ENCODE measurements at regions not wholly inside any gene's neighbourhood (a gene's known extent, or its start where the extent isn't known, plus 50 kb on each side); places are given as distances from the start of the nearest gene placed in this dataset.

DNA sequence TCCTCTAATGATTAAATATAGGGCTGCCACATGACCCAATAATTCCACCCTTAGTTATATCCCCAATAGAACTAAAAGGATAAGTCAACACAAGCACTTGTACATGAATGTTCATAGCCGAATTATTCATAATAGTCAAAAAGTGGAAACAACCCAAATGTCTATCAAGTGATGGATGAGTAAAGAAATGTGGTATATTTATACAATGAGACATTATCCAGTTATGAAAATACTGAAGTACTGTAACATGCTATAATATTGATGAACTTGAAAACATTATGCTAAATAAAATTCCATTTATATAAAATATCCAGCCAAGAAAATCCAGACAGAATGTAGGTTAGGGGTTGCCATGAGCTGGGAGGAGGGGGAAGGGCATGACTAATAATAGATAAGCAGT lies 436.7 kb upstream of the AADAT start:
- ChIA-PET POLR2A (no interaction called here), CTCF (no interaction called here)

DNA sequence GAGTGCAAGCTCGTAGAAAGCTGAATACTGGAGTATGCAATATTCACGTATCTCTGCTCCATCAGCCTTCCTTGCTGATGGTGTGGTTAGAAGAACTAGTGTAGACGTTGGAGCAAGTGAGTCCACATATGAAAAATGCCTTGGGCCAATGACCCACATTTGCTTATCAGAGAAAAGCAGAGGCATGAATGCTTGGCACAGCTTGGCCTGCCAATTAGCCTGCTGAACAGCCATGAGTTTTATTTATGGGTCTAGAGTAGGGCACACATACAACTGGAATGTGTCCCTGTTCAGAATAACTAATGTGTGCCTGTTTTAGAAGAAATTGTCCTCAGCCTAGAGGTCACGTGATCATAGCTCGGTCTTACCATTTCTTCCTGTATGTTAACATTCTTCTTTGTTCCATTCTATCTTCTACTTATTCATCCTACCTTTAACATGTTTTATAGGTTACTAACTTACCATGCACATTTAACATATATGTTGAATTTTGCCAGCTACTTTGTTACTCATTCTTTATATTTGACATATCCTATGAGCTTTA lies 432.7 kb upstream of the AADAT start:
- H3K27ac Mint-ChIP-seq (ENCODE audit: unreplicated experiment): no peak overlapping the region
- Histone ChIP-seq H3K36me3 (ENCODE audit: control insufficient read depth, insufficient read depth, low read length) (no peaks in the 10 kb centered on the region), H3K9me3 (no peaks in the 10 kb centered on the region), H3K4me3 (ENCODE audit: low read depth, low read length) (no peak overlapping the region), H3K4me1 (no peaks in the 10 kb centered on the region), H3K27me3 (replicated peaks; ENCODE audit: control insufficient read depth, insufficient read depth, low read length) (no peaks in the 10 kb centered on the region)
- no peaks in the 10 kb centered on the region for H3K36me3 Mint-ChIP-seq (ENCODE audit: insufficient read depth, unreplicated experiment)
- no peak overlapping the region for H3K4me3 Mint-ChIP-seq (ENCODE audit: unreplicated experiment)
- TF ChIP-seq, protein P1, sequence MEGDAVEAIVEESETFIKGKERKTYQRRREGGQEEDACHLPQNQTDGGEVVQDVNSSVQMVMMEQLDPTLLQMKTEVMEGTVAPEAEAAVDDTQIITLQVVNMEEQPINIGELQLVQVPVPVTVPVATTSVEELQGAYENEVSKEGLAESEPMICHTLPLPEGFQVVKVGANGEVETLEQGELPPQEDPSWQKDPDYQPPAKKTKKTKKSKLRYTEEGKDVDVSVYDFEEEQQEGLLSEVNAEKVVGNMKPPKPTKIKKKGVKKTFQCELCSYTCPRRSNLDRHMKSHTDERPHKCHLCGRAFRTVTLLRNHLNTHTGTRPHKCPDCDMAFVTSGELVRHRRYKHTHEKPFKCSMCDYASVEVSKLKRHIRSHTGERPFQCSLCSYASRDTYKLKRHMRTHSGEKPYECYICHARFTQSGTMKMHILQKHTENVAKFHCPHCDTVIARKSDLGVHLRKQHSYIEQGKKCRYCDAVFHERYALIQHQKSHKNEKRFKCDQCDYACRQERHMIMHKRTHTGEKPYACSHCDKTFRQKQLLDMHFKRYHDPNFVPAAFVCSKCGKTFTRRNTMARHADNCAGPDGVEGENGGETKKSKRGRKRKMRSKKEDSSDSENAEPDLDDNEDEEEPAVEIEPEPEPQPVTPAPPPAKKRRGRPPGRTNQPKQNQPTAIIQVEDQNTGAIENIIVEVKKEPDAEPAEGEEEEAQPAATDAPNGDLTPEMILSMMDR (IDR thresholded peaks at IDR 0.05; ENCODE audit: insufficient read depth in 1 of 2, low read depth in 1 of 2, low read length in 1 of 2, severe bottlenecking in 1 of 2, unreplicated experiment in 1 of 2): no peak
- no peaks in the 10 kb centered on the region for H3K4me1 Mint-ChIP-seq (ENCODE audit: low read depth, unreplicated experiment)
- H3K27me3 Mint-ChIP-seq (ENCODE audit: insufficient read depth, unreplicated experiment): no peaks in the 10 kb centered on the region
- no TSS peak for BruUV-seq (replicated peaks)
- POLR2A ChIA-PET: no interaction called here
- no peak for DNase-seq
- intact Hi-C loops (cut with micrococcal nuclease; ENCODE audit: unreplicated experiment): no loop called here
- CTCF ChIA-PET: no interaction called here
- H3K9me3 Mint-ChIP-seq (ENCODE audit: unreplicated experiment): no peaks in the 10 kb centered on the region

More for the DNA sequence above, 436.7 kb upstream of the AADAT start:
- H3K9me3 Mint-ChIP-seq (ENCODE audit: unreplicated experiment): no peaks in the 10 kb centered on the region
- Histone ChIP-seq H3K9me3 (no peaks in the 10 kb centered on the region), H3K36me3 (ENCODE audit: control insufficient read depth, insufficient read depth, low read length) (no peaks in the 10 kb centered on the region), H3K4me1 (no peaks in the 10 kb centered on the region), H3K4me3 (ENCODE audit: low read depth, low read length) (no peak overlapping the region), H3K27me3 (replicated peaks; ENCODE audit: control insufficient read depth, insufficient read depth, low read length) (no peaks in the 10 kb centered on the region)
- DNase-seq: no peak
- TF ChIP-seq, protein P1 (IDR thresholded peaks at IDR 0.05; ENCODE audit: insufficient read depth in 1 of 2, low read depth in 1 of 2, low read length in 1 of 2, severe bottlenecking in 1 of 2, unreplicated experiment in 1 of 2): no peak
- intact Hi-C loops (cut with micrococcal nuclease; ENCODE audit: unreplicated experiment): no loop called here
- no peak overlapping the region for H3K27ac Mint-ChIP-seq (ENCODE audit: unreplicated experiment)
- no TSS peak for BruUV-seq (replicated peaks)
- no peaks in the 10 kb centered on the region for H3K27me3 Mint-ChIP-seq (ENCODE audit: insufficient read depth, unreplicated experiment)
- no peak overlapping the region for H3K4me3 Mint-ChIP-seq (ENCODE audit: unreplicated experiment)
- no peaks in the 10 kb centered on the region for H3K4me1 Mint-ChIP-seq (ENCODE audit: low read depth, unreplicated experiment)
- H3K36me3 Mint-ChIP-seq (ENCODE audit: insufficient read depth, unreplicated experiment): no peaks in the 10 kb centered on the region

DNA sequence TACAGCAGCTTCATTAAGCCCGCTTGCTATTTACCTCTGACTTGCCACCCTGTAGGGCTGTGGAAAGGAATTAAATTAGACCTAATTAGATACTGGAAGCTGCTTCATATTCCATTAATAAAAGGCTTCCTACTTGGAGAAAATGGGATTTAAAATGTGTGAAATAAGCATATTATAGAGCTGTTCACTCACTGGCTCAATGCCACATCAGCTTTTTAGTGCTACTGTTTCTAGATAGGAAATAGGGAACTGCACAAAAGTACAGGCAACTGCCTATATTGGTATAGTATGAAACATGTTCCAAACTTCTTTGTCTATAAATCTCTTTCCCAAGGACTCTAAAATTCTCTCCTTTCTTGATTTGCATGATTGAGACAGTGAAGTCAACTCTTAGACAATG lies 407.9 kb upstream of the AADAT start:
- H3K9me3 Mint-ChIP-seq (ENCODE audit: unreplicated experiment): no peaks in the 10 kb centered on the region
- no peaks in the 10 kb centered on the region for H3K4me1 Mint-ChIP-seq (ENCODE audit: low read depth, unreplicated experiment)
- H3K9me3 ChIP-seq: no peaks in the 10 kb centered on the region
- TF ChIP-seq, protein P1 (IDR thresholded peaks at IDR 0.05; ENCODE audit: insufficient read depth in 1 of 2, low read depth in 1 of 2, low read length in 1 of 2, severe bottlenecking in 1 of 2, unreplicated experiment in 1 of 2): no peak
- H3K4me3 Mint-ChIP-seq (ENCODE audit: unreplicated experiment): no peak overlapping the region
- H3K4me3 ChIP-seq (ENCODE audit: low read depth, low read length): no peak overlapping the region
- POLR2A ChIA-PET: no interaction called here
- CTCF ChIA-PET: no interaction called here
- BruUV-seq (replicated peaks): no TSS peak
- no peak for DNase-seq
- H3K36me3 Mint-ChIP-seq (ENCODE audit: insufficient read depth, unreplicated experiment): no peaks in the 10 kb centered on the region
- no peaks in the 10 kb centered on the region for H3K4me1 ChIP-seq
- no peak overlapping the region for H3K27ac Mint-ChIP-seq (ENCODE audit: unreplicated experiment)
- peaks cover 3% of the 10 kb centered on the region for H3K27me3 Mint-ChIP-seq (ENCODE audit: insufficient read depth, unreplicated experiment)
- no peaks in the 10 kb centered on the region for H3K27me3 ChIP-seq (replicated peaks; ENCODE audit: control insufficient read depth, insufficient read depth, low read length)
- H3K36me3 ChIP-seq (ENCODE audit: control insufficient read depth, insufficient read depth, low read length): no peaks in the 10 kb centered on the region
- intact Hi-C loops (cut with micrococcal nuclease; ENCODE audit: unreplicated experiment): no loop called here
